Transverse colon (tissue), 4 donors: ENCODE measurements at regions not wholly inside any gene's neighbourhood (a gene's known extent, or its start where the extent isn't known, plus 50 kb on each side); places are given as distances from the start of the nearest gene placed in this dataset.

Experiments
- CTCF ChIP-seq, 5 experiments: fragments of 200-600 bp in 3 of 5; fragments of 450-650 bp in 2 of 5; sonication (generic) in 3 of 5; IDR thresholded peaks; 1 replicate in 2 of 5; 2 replicates in 3 of 5; pipeline ENCODE4 v1.5.1; 2016 to 2017; ENCODE audit warnings: antibody characterized with exemption in 5 of 5, inconsistent platforms in 3 of 5, mild to moderate bottlenecking in 2 of 5, moderate library complexity in 1 of 5
- EP300 ChIP-seq: sonication (generic); formaldehyde crosslinking; IDR thresholded peaks from one replicate; pipeline ENCODE4 v1.6.1; 2017; ENCODE audit warnings: antibody characterized with exemption, low read depth
- POLR2AphosphoS5 ChIP-seq, 3 donors: sonication (generic); formaldehyde crosslinking; IDR thresholded peaks; one replicate each; pipeline ENCODE4 v1.6.1; 2016; ENCODE audit warnings: antibody characterized with exemption in 3 of 3

GRCh38 chr6:113526995-113527394 is 330.1 kb upstream of the MARCKS start:
- no peak for TF ChIP-seq EP300
- TF ChIP-seq CTCF (IDR thresholded peaks at IDR 0.05), result no peak
- no peak for TF ChIP-seq POLR2AphosphoS5 (IDR thresholded peaks at IDR 0.05)
